ENCODE measurements at regions not wholly inside any gene's neighbourhood (a gene's known extent, or its start where the extent isn't known, plus 50 kb on each side); places are given as distances from the start of the nearest gene placed in this dataset.
"Not testable (repeated sequence)": the region's sequence is repeated elsewhere in the genome, so short reads cannot be mapped to it uniquely, and the experiment has no call there.

- no peak for DNase-seq
Measured at GRCh38 chr4:186979961-186980745, 256.5 kb upstream of the FAT1 start.

- no peak for DNase-seq
Measured at GRCh38 chr4:186981161-186981560, 257.5 kb upstream of the FAT1 start.

- no peak for DNase-seq
Measured at GRCh38 chr4:186982160-186982559, 258.5 kb upstream of the FAT1 start.

GRCh38 chr4:186984105-186984644, 260.5 kb upstream of the FAT1 start:
- DNase-seq: no peak

GRCh38 chr4:186999686-187000085, 276.0 kb upstream of the FAT1 start:
- no peak for DNase-seq

- DNase-seq: no peak
Measured at GRCh38 chr4:187000281-187000680, 276.6 kb upstream of the FAT1 start.

- DNase-seq: not testable (repeated sequence)
Measured at GRCh38 chr4:187002133-187002532, 278.5 kb upstream of the FAT1 start.

GRCh38 chr4:187004628-187005027, 281.0 kb upstream of the FAT1 start:
- DNase-seq: no peak

- DNase-seq: no peak
Measured at GRCh38 chr4:187006189-187006618, 282.5 kb upstream of the FAT1 start.

- no peak for DNase-seq
Measured at GRCh38 chr4:187010052-187010451, 286.4 kb upstream of the FAT1 start.

- DNase-seq: no peak
Measured at GRCh38 chr4:187016101-187016500, 292.4 kb upstream of the FAT1 start.

- no peak for DNase-seq
Measured at GRCh38 chr4:187017147-187017546, 293.5 kb upstream of the FAT1 start.

- DNase-seq: no peak
Measured at GRCh38 chr4:187019896-187020295, 296.2 kb upstream of the FAT1 start.

GRCh38 chr4:187020676-187021075, 297.0 kb upstream of the FAT1 start:
- no peak for DNase-seq

GRCh38 chr4:187021436-187022205, 298.0 kb upstream of the FAT1 start:
- DNase-seq: no peak

GRCh38 chr4:187027272-187027671, 303.6 kb upstream of the FAT1 start:
- peak; percentile 30 for DNase-seq

GRCh38 chr4:187042251-187042650, 318.6 kb upstream of the FAT1 start:
- no peak for DNase-seq

GRCh38 chr4:187046471-187046870, 322.8 kb upstream of the FAT1 start:
- no peak for DNase-seq

GRCh38 chr4:187059021-187059420, 335.4 kb upstream of the FAT1 start:
- no peak for DNase-seq

GRCh38 chr4:187059895-187060294, 336.2 kb upstream of the FAT1 start:
- no peak for DNase-seq

- no peak for DNase-seq
Measured at GRCh38 chr4:187060551-187060950, 336.9 kb upstream of the FAT1 start.

GRCh38 chr4:187063251-187063650, 339.6 kb upstream of the FAT1 start:
- DNase-seq: no peak

- no peak for DNase-seq
Measured at GRCh38 chr4:187064033-187064432, 340.4 kb upstream of the FAT1 start.

Data from muscle of arm (tissue), 1 donor.